ENCODE measurements at regions not wholly inside any gene's neighbourhood (a gene's known extent, or its start where the extent isn't known, plus 50 kb on each side); places are given as distances from the start of the nearest gene placed in this dataset.
A peak's percentile ranks its signal among the peaks of the same experiment; 100 is the strongest.
"Not testable (repeated sequence)": the region's sequence is repeated elsewhere in the genome, so short reads cannot be mapped to it uniquely, and the experiment has no call there.

- no peaks in the 10 kb centered on the region for H3K36me3 Mint-ChIP-seq (ENCODE audit: low read depth)
- peak overlapping the region in 2 of 3 experiments; percentile 32 to 37 for H3K27ac Mint-ChIP-seq
- H3K4me3 Mint-ChIP-seq = no peak overlapping the region
- H3K4me1 Mint-ChIP-seq = peaks cover 24% of the 10 kb centered on the region
- peaks cover 21% of the 10 kb centered on the region for H3K27me3 Mint-ChIP-seq (ENCODE audit: low read depth)
- H3K9me3 Mint-ChIP-seq = peaks cover 2% of the 10 kb centered on the region
- no peak for TF ChIP-seq CTCF (IDR thresholded peaks at IDR 0.05; ENCODE audit: unreplicated experiment in 3 of 3)
Measured at GRCh38 chr22:34834059-34834458, 231.9 kb upstream of the ISX start.

GRCh38 chr22:34834541-34834940, 231.4 kb upstream of the ISX start:
- Mint-ChIP-seq H3K27ac (peak overlapping the region in 1 of 3 experiments; percentile 32), H3K27me3 (ENCODE audit: low read depth) (peaks cover 21% of the 10 kb centered on the region), H3K4me1 (peaks cover 24% of the 10 kb centered on the region)
- not testable (repeated sequence) for H3K9me3 Mint-ChIP-seq; H3K36me3 Mint-ChIP-seq (ENCODE audit: low read depth); H3K4me3 Mint-ChIP-seq

- Mint-ChIP-seq H3K4me3 (no peak overlapping the region), H3K27me3 (ENCODE audit: low read depth) (peaks cover 21% of the 10 kb centered on the region), H3K4me1 (peaks cover 29% of the 10 kb centered on the region), H3K36me3 (ENCODE audit: low read depth) (no peaks in the 10 kb centered on the region), H3K27ac (peak overlapping the region; percentile 1 to 27 (median 10)), H3K9me3 (peaks cover 4% of the 10 kb centered on the region)
- no peak for TF ChIP-seq CTCF (IDR thresholded peaks at IDR 0.05; ENCODE audit: unreplicated experiment in 3 of 3)
Measured at GRCh38 chr22:34841331-34841771, 224.6 kb upstream of the ISX start.

- no peaks in the 10 kb centered on the region for H3K36me3 Mint-ChIP-seq (ENCODE audit: low read depth)
- TF ChIP-seq CTCF (IDR thresholded peaks at IDR 0.05; ENCODE audit: unreplicated experiment in 3 of 3) = no peak
- peaks cover 16% of the 10 kb centered on the region for H3K27me3 Mint-ChIP-seq (ENCODE audit: low read depth)
- H3K27ac Mint-ChIP-seq = peak overlapping the region; percentile 1 to 27 (median 10)
- no peak overlapping the region for H3K4me3 Mint-ChIP-seq
- H3K9me3 Mint-ChIP-seq = peaks cover 4% of the 10 kb centered on the region
- peaks cover 29% of the 10 kb centered on the region for H3K4me1 Mint-ChIP-seq
Measured at GRCh38 chr22:34841911-34842310, 224.0 kb upstream of the ISX start.

- no peak overlapping the region for H3K27ac Mint-ChIP-seq
- peaks cover 4% of the 10 kb centered on the region for H3K9me3 Mint-ChIP-seq
- TF ChIP-seq CTCF (IDR thresholded peaks at IDR 0.05; ENCODE audit: unreplicated experiment in 3 of 3) = peak in 1 of 3 experiments; percentile 10
- no peak overlapping the region for H3K4me3 Mint-ChIP-seq
- H3K4me1 Mint-ChIP-seq = peaks cover 28% of the 10 kb centered on the region
- H3K36me3 Mint-ChIP-seq (ENCODE audit: low read depth) = no peaks in the 10 kb centered on the region
- H3K27me3 Mint-ChIP-seq (ENCODE audit: low read depth) = peaks cover 10% of the 10 kb centered on the region
Measured at GRCh38 chr22:34842630-34843029, 223.3 kb upstream of the ISX start.

GRCh38 chr22:34843743-34844142, 222.2 kb upstream of the ISX start:
- not testable (repeated sequence) for H3K36me3 Mint-ChIP-seq (ENCODE audit: low read depth); H3K4me3 Mint-ChIP-seq; H3K27ac Mint-ChIP-seq; H3K9me3 Mint-ChIP-seq
- peaks cover 10% of the 10 kb centered on the region for H3K27me3 Mint-ChIP-seq (ENCODE audit: low read depth)
- H3K4me1 Mint-ChIP-seq = peaks cover 22% of the 10 kb centered on the region

- H3K4me1 Mint-ChIP-seq = peaks cover 24% of the 10 kb centered on the region
- no peak for TF ChIP-seq CTCF (IDR thresholded peaks at IDR 0.05; ENCODE audit: unreplicated experiment in 3 of 3)
- no peak overlapping the region for H3K4me3 Mint-ChIP-seq
- H3K27me3 Mint-ChIP-seq (ENCODE audit: low read depth) = peaks cover 10% of the 10 kb centered on the region
- H3K36me3 Mint-ChIP-seq (ENCODE audit: low read depth) = no peaks in the 10 kb centered on the region
- H3K27ac Mint-ChIP-seq = no peak overlapping the region
- H3K9me3 Mint-ChIP-seq = peaks cover 4% of the 10 kb centered on the region
Measured at GRCh38 chr22:34845391-34845790, 220.6 kb upstream of the ISX start.
